ENCODE measurements at regions not wholly inside any gene's neighbourhood (a gene's known extent, or its start where the extent isn't known, plus 50 kb on each side); places are given as distances from the start of the nearest gene placed in this dataset.
"Not testable (repeated sequence)": the region's sequence is repeated elsewhere in the genome, so short reads cannot be mapped to it uniquely, and the experiment has no call there.

- no peak for DNase-seq
Measured at GRCh38 chr2:88927128-88927527, 235.7 kb downstream of the RPIA start.

- DNase-seq, result no peak
Measured at GRCh38 chr2:88930659-88931058, 239.2 kb downstream of the RPIA start.

GRCh38 chr2:88932686-88933085 is 241.2 kb downstream of the RPIA start:
- no peak for DNase-seq

GRCh38 chr2:88933091-88933490 is 241.6 kb downstream of the RPIA start:
- DNase-seq, result no peak

GRCh38 chr2:88933980-88934379 is 242.5 kb downstream of the RPIA start:
- DNase-seq, result no peak

- DNase-seq, result not testable (repeated sequence)
Measured at GRCh38 chr2:88941178-88941577, 249.7 kb downstream of the RPIA start.

- DNase-seq, result no peak
Measured at GRCh38 chr2:88942798-88943197, 251.3 kb downstream of the RPIA start.

GRCh38 chr2:88949336-88949735 is 257.9 kb downstream of the RPIA start:
- DNase-seq, result no peak

- DNase-seq, result no peak
Measured at GRCh38 chr2:88950010-88950409, 258.5 kb downstream of the RPIA start.

GRCh38 chr2:88955607-88956006 is 264.1 kb downstream of the RPIA start:
- DNase-seq, result no peak

- no peak for DNase-seq
Measured at GRCh38 chr2:88959480-88960204, 268.2 kb downstream of the RPIA start.

GRCh38 chr2:88961323-88961722 is 269.9 kb downstream of the RPIA start:
- not testable (repeated sequence) for DNase-seq

- DNase-seq, result no peak
Measured at GRCh38 chr2:88967844-88968243, 276.4 kb downstream of the RPIA start.

GRCh38 chr2:88978011-88978410 is 286.5 kb downstream of the RPIA start:
- DNase-seq, result not testable (repeated sequence)

- not testable (repeated sequence) for DNase-seq
Measured at GRCh38 chr2:88978446-88978845, 287.0 kb downstream of the RPIA start.

- not testable (repeated sequence) for DNase-seq
Measured at GRCh38 chr2:88984079-88984478, 292.6 kb downstream of the RPIA start.

- DNase-seq, result not testable (repeated sequence)
Measured at GRCh38 chr2:88986721-88987330, 295.4 kb downstream of the RPIA start.

- not testable (repeated sequence) for DNase-seq
Measured at GRCh38 chr2:88988617-88989016, 297.1 kb downstream of the RPIA start.

GRCh38 chr2:88992819-88993218 is 301.3 kb downstream of the RPIA start:
- DNase-seq, result not testable (repeated sequence)

- not testable (repeated sequence) for DNase-seq
Measured at GRCh38 chr2:88994856-88995255, 303.4 kb downstream of the RPIA start.

- not testable (repeated sequence) for DNase-seq
Measured at GRCh38 chr2:88996588-88996987, 305.1 kb downstream of the RPIA start.

GRCh38 chr2:88999365-88999764 is 307.9 kb downstream of the RPIA start:
- DNase-seq, result no peak

- DNase-seq, result no peak
Measured at GRCh38 chr2:89000235-89000634, 308.8 kb downstream of the RPIA start.

- not testable (repeated sequence) for DNase-seq
Measured at GRCh38 chr2:89004238-89004637, 312.8 kb downstream of the RPIA start.

- not testable (repeated sequence) for DNase-seq
Measured at GRCh38 chr2:89020566-89020965, 329.1 kb downstream of the RPIA start.

All from NCI-H2107 (cell line).